CD4-positive, CD25-positive, alpha-beta regulatory T cell (primary cell): ENCODE measurements at regions not wholly inside any gene's neighbourhood (a gene's known extent, or its start where the extent isn't known, plus 50 kb on each side); places are given as distances from the start of the nearest gene placed in this dataset.

Experiments used
- ATAC-seq, 2 donors: fragments of 150-1000 bp; cut with Tn5 transposase; one replicate each; pipeline ENCODE4 v1.10.0; 2021; ENCODE audit warnings: low read depth in 2 of 2, moderate number of reproducible peaks in 2 of 2, moderate library complexity in 1 of 2
- DNase-seq, 3 donors: peaks; one replicate each; pipeline versions ENCODE4 v3.0.0 to v3.0.0-alpha.2; 2012 to 2022; ENCODE audit warnings: mixed read lengths in 1 of 3
- H3K27ac ChIP-seq: one replicate; pipeline ENCODE4 v1.7.0; 2013; ENCODE audit warnings: mild to moderate bottlenecking, low read length; ENCODE audit not compliant: insufficient read depth, poor library complexity, severe bottlenecking
- H3K27me3 ChIP-seq: one replicate; pipeline ENCODE4 v1.7.0; 2013; ENCODE audit warnings: low read length; ENCODE audit not compliant: control insufficient read depth, insufficient read depth
- H3K36me3 ChIP-seq: one replicate; pipeline ENCODE4 v1.7.0; 2013; ENCODE audit warnings: mild to moderate bottlenecking, low read length, moderate library complexity; ENCODE audit not compliant: control insufficient read depth, insufficient read depth
- H3K4me1 ChIP-seq: 2 replicates; pipeline ENCODE4 v1.7.0; 2013; ENCODE audit warnings: mild to moderate bottlenecking, low read length; ENCODE audit not compliant: insufficient read depth, control insufficient read depth, poor library complexity, severe bottlenecking
- H3K4me3 ChIP-seq: one replicate; pipeline ENCODE4 v1.7.0; 2013; ENCODE audit warnings: low read depth, mild to moderate bottlenecking, low read length, moderate library complexity
- H3K9me3 ChIP-seq, 2 experiments: 1 replicate in 1 of 2; 2 replicates in 1 of 2; pipeline ENCODE4 v1.7.0; 2013; ENCODE audit warnings: low read length in 2 of 2, mild to moderate bottlenecking in 1 of 2, moderate library complexity in 1 of 2; ENCODE audit not compliant: control insufficient read depth in 2 of 2
- H3K27ac Mint-ChIP-seq, 3 donors: one replicate each; pipeline ENCODE4 v1.8.0; 2020 to 2022; ENCODE audit warnings: mild to moderate bottlenecking in 3 of 3, mixed read lengths in 3 of 3, moderate library complexity in 2 of 3
- H3K27me3 Mint-ChIP-seq: one replicate; pipeline ENCODE4 v1.8.0; 2022; ENCODE audit warnings: mild to moderate bottlenecking, mixed read lengths
- H3K36me3 Mint-ChIP-seq: one replicate; pipeline ENCODE4 v1.8.0; 2020; ENCODE audit warnings: mixed read lengths
- H3K4me1 Mint-ChIP-seq, 4 donors: one replicate each; pipeline ENCODE4 v1.8.0; 2020 to 2022; ENCODE audit warnings: mixed read lengths in 4 of 4, mild to moderate bottlenecking in 1 of 4
- H3K4me3 Mint-ChIP-seq, 4 donors: one replicate each; pipeline ENCODE4 v1.8.0; 2020 to 2022; ENCODE audit warnings: mild to moderate bottlenecking in 4 of 4, mixed read lengths in 4 of 4, moderate library complexity in 3 of 4
- H3K9me3 Mint-ChIP-seq, 7 donors: one replicate each; pipeline ENCODE4 v1.8.0; 2020 to 2022; ENCODE audit warnings: mixed read lengths in 7 of 7, mild to moderate bottlenecking in 3 of 7, moderate library complexity in 2 of 7

DNA sequence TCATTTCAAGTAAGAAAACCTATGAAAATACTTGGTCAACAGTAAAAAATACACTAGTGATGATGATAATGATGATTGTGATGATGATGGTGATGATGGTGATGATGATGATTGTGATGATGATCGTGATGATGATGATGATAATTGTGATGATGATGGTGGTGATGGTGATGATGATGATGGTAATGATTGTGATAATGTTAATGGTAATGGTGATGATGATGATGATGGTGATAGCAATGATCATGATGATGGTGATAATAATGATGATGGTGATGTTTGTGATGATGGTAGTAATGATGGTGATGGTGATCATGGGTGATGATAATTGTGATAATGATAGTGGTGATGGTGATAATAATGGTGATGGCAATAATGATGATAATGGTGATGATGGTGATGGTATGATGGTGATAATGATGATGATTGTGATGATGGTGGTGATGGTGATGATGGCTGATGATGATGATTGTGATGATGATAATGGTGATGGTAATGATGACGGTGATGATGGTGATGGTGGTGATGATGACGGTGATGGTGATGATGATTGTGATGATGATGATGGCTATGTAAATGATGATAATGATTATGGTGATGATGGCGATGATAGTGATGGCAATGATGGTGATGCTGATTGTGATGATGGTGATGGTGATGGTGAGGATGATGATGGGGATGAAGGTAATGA, 62.1 kb downstream of the VCX3A start:
- Histone ChIP-seq H3K4me3 (no peak overlapping the region), H3K36me3 (no peaks in the 10 kb centered on the region), H3K4me1 (no peaks in the 10 kb centered on the region), H3K27ac (no peak overlapping the region), H3K9me3 (no peaks in the 10 kb centered on the region), H3K27me3 (no peaks in the 10 kb centered on the region)
- no peaks in the 10 kb centered on the region for H3K4me1 Mint-ChIP-seq
- no peaks in the 10 kb centered on the region for H3K36me3 Mint-ChIP-seq
- H3K27ac Mint-ChIP-seq, result no peak overlapping the region
- ATAC-seq (no peak), DNase-seq (no peak)
- no peaks in the 10 kb centered on the region for H3K27me3 Mint-ChIP-seq
- H3K4me3 Mint-ChIP-seq, result no peak overlapping the region
- H3K9me3 Mint-ChIP-seq, result peaks cover 0 to 8% (median 0%) of the 10 kb centered on the region in 7 donors

DNA sequence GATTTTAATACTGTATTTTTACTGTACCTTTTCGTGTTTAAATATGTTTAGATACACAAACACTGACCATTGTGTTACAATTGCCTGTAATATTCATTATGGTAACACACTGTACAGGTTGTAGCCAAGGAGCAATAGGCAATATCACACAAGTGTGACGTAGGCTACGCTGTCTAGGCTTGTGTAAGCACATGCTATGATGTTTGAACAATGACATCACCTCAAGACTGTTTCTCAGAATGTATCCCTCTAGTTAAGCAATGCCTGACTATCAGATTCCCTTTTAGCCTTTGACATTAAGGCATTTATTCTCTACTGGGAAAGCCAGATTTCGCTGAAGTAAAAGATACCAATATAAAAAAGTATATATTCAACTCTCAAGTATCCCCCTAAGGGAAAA, 66.2 kb downstream of the VCX3A start:
- Mint-ChIP-seq H3K4me1 (no peaks in the 10 kb centered on the region), H3K36me3 (no peaks in the 10 kb centered on the region), H3K9me3 (peaks cover 0 to 8% (median 0%) of the 10 kb centered on the region in 7 donors), H3K4me3 (no peak overlapping the region), H3K27ac (no peak overlapping the region), H3K27me3 (no peaks in the 10 kb centered on the region)
- H3K4me1 ChIP-seq, result no peaks in the 10 kb centered on the region
- DNase-seq, result no peak
- no peak overlapping the region for H3K27ac ChIP-seq
- no peak for ATAC-seq
- no peaks in the 10 kb centered on the region for H3K27me3 ChIP-seq
- H3K9me3 ChIP-seq, result no peaks in the 10 kb centered on the region
- H3K4me3 ChIP-seq, result no peak overlapping the region
- H3K36me3 ChIP-seq, result no peaks in the 10 kb centered on the region

DNA sequence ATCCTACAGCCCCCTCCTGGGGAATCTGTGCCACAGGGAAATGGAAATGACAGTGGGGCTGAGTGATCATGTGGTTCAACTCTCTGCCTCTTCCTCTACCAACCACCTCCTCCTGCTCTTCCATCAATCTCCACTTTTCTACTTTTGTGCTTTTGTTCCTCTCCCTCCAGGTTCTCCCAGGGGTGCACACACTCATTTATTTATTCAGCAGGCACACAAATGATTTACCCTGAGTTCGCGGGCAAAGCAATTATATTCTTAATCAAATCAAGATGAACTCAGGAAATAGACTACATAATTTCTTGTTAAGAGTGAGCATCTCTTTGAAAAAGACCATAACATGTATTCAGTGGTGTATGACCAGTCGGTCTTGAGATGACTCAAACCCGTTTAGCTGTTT, 69.2 kb downstream of the VCX3A start:
- no peaks in the 10 kb centered on the region for H3K9me3 ChIP-seq
- H3K27ac Mint-ChIP-seq, result no peak overlapping the region
- no peak overlapping the region for H3K4me3 ChIP-seq
- H3K9me3 Mint-ChIP-seq, result peaks cover 0 to 13% (median 6%) of the 10 kb centered on the region in 7 donors
- no peaks in the 10 kb centered on the region for H3K27me3 ChIP-seq
- H3K36me3 ChIP-seq, result no peaks in the 10 kb centered on the region
- H3K4me1 ChIP-seq, result no peaks in the 10 kb centered on the region
- DNase-seq (no peak), ATAC-seq (no peak)
- H3K4me1 Mint-ChIP-seq, result no peaks in the 10 kb centered on the region
- no peak overlapping the region for H3K4me3 Mint-ChIP-seq
- H3K36me3 Mint-ChIP-seq, result no peaks in the 10 kb centered on the region
- no peaks in the 10 kb centered on the region for H3K27me3 Mint-ChIP-seq
- H3K27ac ChIP-seq, result no peak overlapping the region

DNA sequence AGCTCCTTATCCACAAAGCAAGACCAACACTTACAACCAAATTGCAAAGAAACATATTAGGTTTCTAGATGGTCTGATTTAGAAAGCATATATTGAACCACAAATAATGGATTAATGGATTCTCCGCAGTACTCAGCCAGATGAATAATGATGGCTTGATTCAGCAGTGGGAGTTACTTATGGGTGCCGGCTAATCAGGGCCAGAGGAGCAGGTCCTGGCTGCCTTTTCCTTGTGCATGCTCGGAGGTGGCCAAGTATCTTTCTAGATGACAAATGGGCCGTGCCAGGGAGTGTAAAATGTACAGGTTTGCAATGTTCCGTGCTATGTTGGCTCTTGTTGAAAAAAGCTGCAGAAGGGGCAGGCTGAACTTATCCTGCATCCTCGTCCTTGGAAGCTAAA, 70.2 kb downstream of the VCX3A start:
- no peaks in the 10 kb centered on the region for H3K9me3 ChIP-seq
- DNase-seq (no peak), ATAC-seq (no peak)
- no peak overlapping the region for H3K27ac Mint-ChIP-seq
- H3K4me3 Mint-ChIP-seq, result no peak overlapping the region
- no peaks in the 10 kb centered on the region for H3K27me3 Mint-ChIP-seq
- no peaks in the 10 kb centered on the region for H3K4me1 Mint-ChIP-seq
- H3K36me3 Mint-ChIP-seq, result no peaks in the 10 kb centered on the region
- H3K4me1 ChIP-seq, result no peaks in the 10 kb centered on the region
- no peak overlapping the region for H3K27ac ChIP-seq
- no peaks in the 10 kb centered on the region for H3K36me3 ChIP-seq
- peaks cover 0 to 13% (median 8%) of the 10 kb centered on the region in 7 donors for H3K9me3 Mint-ChIP-seq
- H3K4me3 ChIP-seq, result no peak overlapping the region
- no peaks in the 10 kb centered on the region for H3K27me3 ChIP-seq

DNA sequence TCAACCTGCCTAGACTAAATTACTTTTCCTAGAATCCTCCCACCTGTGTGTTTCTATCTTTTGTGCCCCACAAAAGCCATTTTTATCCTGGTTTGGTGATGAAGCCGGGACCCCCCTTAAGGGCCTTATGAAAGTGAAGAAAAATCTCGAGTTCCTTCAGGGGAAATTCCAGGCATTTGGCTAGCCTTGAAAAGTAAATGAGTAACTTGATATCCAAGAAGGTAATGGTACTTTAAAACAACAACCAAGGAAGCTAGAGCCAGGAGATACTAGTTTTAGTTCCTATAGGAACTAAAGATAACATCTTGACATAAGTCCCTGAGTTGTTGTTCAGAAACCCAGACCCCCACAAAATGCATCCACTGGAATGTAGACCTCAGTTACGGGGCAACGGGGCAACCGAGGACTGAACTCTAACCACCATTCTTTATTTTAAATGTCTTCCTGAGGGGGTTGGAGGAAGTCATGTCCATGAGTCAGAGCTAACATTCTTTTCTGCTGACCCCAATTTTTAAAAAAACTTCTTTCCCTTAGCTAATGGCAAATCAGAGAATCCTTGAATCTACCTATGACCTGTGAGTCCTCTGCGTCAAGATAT, 73.9 kb downstream of the VCX3A start:
- peaks cover 0 to 14% (median 12%) of the 10 kb centered on the region in 7 donors for H3K9me3 Mint-ChIP-seq
- no peaks in the 10 kb centered on the region for H3K4me1 Mint-ChIP-seq
- no peaks in the 10 kb centered on the region for H3K36me3 ChIP-seq
- no peak overlapping the region for H3K27ac ChIP-seq
- no peaks in the 10 kb centered on the region for H3K27me3 Mint-ChIP-seq
- H3K36me3 Mint-ChIP-seq, result no peaks in the 10 kb centered on the region
- H3K27me3 ChIP-seq, result no peaks in the 10 kb centered on the region
- DNase-seq (no peak), ATAC-seq (no peak)
- H3K27ac Mint-ChIP-seq, result no peak overlapping the region
- H3K4me3 Mint-ChIP-seq, result no peak overlapping the region
- H3K4me3 ChIP-seq, result no peak overlapping the region
- no peaks in the 10 kb centered on the region for H3K9me3 ChIP-seq
- H3K4me1 ChIP-seq, result no peaks in the 10 kb centered on the region

DNA sequence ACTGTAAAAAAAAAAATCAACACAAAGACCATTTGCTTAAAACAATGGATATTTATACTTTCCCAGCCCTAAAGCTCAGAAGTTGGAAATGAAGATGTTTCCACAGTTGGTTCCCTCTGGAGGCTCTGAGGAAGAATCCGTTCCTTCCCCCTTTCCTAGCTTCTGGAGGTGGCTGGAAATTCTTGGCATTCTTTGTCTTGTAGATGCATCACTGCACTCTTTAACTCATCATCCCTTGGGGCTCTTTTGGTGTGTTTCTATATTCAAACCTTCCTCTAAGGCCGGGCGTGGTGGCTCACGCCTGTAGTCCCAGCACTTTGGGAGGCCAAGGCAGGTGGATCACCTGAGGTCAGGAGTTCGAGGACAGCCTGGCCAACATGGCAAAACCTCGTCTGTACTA, 78.7 kb downstream of the VCX3A start:
- Mint-ChIP-seq H3K4me3 (no peak overlapping the region), H3K9me3 (peaks cover 0 to 9% (median 4%) of the 10 kb centered on the region in 7 donors), H3K27me3 (no peaks in the 10 kb centered on the region), H3K36me3 (no peaks in the 10 kb centered on the region), H3K4me1 (no peaks in the 10 kb centered on the region), H3K27ac (no peak overlapping the region)
- H3K27ac ChIP-seq, result no peak overlapping the region
- H3K27me3 ChIP-seq, result no peaks in the 10 kb centered on the region
- no peak overlapping the region for H3K4me3 ChIP-seq
- no peaks in the 10 kb centered on the region for H3K4me1 ChIP-seq
- ATAC-seq (no peak), DNase-seq (no peak)
- no peaks in the 10 kb centered on the region for H3K36me3 ChIP-seq
- no peaks in the 10 kb centered on the region for H3K9me3 ChIP-seq

DNA sequence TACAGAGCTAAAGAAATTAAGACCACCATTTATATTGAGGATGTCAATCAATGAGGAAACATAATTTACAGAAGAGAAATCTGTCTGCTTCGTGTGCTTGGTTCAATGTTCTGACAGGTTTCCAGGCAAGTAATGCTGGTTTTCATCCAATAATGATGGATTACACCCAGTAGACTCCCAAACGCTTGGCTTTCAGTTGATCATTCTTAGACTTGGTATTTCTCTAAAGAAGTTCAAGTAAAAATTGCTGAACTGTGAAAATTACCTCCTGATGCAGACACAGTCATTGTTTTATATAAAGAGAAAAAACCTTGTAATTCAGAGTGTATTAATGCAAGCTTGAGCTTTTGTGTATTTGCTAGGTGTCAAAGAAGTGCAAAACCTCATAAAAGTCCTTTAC, 85.0 kb downstream of the VCX3A start:
- Histone ChIP-seq H3K36me3 (no peaks in the 10 kb centered on the region), H3K4me1 (no peaks in the 10 kb centered on the region), H3K4me3 (no peak overlapping the region), H3K27ac (no peak overlapping the region), H3K27me3 (no peaks in the 10 kb centered on the region), H3K9me3 (peaks cover 0 to 4% of the 10 kb centered on the region in 2 experiments)
- H3K4me1 Mint-ChIP-seq, result no peaks in the 10 kb centered on the region
- H3K27me3 Mint-ChIP-seq, result no peaks in the 10 kb centered on the region
- H3K9me3 Mint-ChIP-seq, result peaks cover 0 to 4% (median 1%) of the 10 kb centered on the region in 7 donors
- H3K36me3 Mint-ChIP-seq, result no peaks in the 10 kb centered on the region
- no peak overlapping the region for H3K4me3 Mint-ChIP-seq
- ATAC-seq (no peak), DNase-seq (no peak)
- no peak overlapping the region for H3K27ac Mint-ChIP-seq

DNA sequence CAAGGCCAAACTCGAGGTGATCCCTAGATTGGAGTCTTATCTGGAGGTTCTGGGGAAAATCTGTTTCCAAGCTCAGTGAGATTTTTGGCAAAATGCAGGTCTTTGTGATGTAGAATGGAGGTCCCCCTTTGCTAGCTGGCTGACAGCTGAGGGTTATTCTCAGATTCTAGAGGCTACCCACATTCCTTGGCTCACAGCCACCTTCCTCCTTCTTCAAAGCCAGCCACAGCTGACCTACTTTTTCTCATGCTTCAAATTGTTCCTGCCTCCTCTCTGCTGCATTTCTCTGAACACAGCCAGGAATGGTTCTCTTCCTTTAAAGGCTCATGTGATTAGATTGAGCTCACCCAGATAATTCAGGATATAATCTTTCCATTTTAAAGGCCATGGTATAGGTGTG, 86.9 kb downstream of the VCX3A start:
- H3K27ac ChIP-seq, result no peak overlapping the region
- Mint-ChIP-seq H3K27ac (no peak overlapping the region), H3K9me3 (peaks cover 0 to 6% (median 4%) of the 10 kb centered on the region in 7 donors), H3K4me3 (no peak overlapping the region), H3K36me3 (no peaks in the 10 kb centered on the region), H3K27me3 (no peaks in the 10 kb centered on the region), H3K4me1 (no peaks in the 10 kb centered on the region)
- H3K4me3 ChIP-seq, result no peak overlapping the region
- H3K27me3 ChIP-seq, result no peaks in the 10 kb centered on the region
- H3K36me3 ChIP-seq, result no peaks in the 10 kb centered on the region
- no peak for DNase-seq
- no peak for ATAC-seq
- H3K4me1 ChIP-seq, result no peaks in the 10 kb centered on the region
- peaks cover 0 to 4% of the 10 kb centered on the region in 2 experiments for H3K9me3 ChIP-seq
